GM12874 (cell line): ENCODE measurements at regions not wholly inside any gene's neighbourhood (a gene's known extent, or its start where the extent isn't known, plus 50 kb on each side); places are given as distances from the start of the nearest gene placed in this dataset.

Source experiments
- CTCF ChIP-seq: IDR thresholded peaks from 2 replicates; pipeline ENCODE4 v1.5.1; 2011; ENCODE audit warnings: low read depth, mild to moderate bottlenecking, control low read depth, low read length, moderate library complexity; ENCODE audit not compliant: insufficient read depth

- no peak for TF ChIP-seq CTCF
These were observed 303.0 kb upstream of the STAC start for GRCh38 chr3:36077320-36077719.

- no peak for TF ChIP-seq CTCF
These were observed 285.1 kb upstream of the STAC start for GRCh38 chr3:36095238-36095637.

- TF ChIP-seq CTCF = no peak
These were observed 283.1 kb upstream of the STAC start for GRCh38 chr3:36097209-36097608.

- TF ChIP-seq CTCF = no peak
These were observed 266.0 kb upstream of the STAC start for GRCh38 chr3:36114353-36114752.

- no peak for TF ChIP-seq CTCF
These were observed 256.0 kb upstream of the STAC start for GRCh38 chr3:36124118-36124796.

GRCh38 chr3:36132214-36132613, 248.1 kb upstream of the STAC start:
- TF ChIP-seq CTCF = no peak

- TF ChIP-seq CTCF = no peak
These were observed 244.4 kb upstream of the STAC start for GRCh38 chr3:36135863-36136262.
